Caki2 (cell line): ENCODE measurements at regions not wholly inside any gene's neighbourhood (a gene's known extent, or its start where the extent isn't known, plus 50 kb on each side); places are given as distances from the start of the nearest gene placed in this dataset.

ENCODE experiments used
- DNase-seq: peaks from one replicate; pipeline ENCODE4 v3.0.0-alpha.2; 2015; ENCODE audit warnings: low read depth
- in situ Hi-C: cut with HindIII; loops from 2 replicates; pipeline ENCODE4 v1.10.0; 2016; ENCODE audit warnings: low sequenced_read_pairs, low pct_unique_long_range_greater_than_20kb, mixed read lengths

DNA sequence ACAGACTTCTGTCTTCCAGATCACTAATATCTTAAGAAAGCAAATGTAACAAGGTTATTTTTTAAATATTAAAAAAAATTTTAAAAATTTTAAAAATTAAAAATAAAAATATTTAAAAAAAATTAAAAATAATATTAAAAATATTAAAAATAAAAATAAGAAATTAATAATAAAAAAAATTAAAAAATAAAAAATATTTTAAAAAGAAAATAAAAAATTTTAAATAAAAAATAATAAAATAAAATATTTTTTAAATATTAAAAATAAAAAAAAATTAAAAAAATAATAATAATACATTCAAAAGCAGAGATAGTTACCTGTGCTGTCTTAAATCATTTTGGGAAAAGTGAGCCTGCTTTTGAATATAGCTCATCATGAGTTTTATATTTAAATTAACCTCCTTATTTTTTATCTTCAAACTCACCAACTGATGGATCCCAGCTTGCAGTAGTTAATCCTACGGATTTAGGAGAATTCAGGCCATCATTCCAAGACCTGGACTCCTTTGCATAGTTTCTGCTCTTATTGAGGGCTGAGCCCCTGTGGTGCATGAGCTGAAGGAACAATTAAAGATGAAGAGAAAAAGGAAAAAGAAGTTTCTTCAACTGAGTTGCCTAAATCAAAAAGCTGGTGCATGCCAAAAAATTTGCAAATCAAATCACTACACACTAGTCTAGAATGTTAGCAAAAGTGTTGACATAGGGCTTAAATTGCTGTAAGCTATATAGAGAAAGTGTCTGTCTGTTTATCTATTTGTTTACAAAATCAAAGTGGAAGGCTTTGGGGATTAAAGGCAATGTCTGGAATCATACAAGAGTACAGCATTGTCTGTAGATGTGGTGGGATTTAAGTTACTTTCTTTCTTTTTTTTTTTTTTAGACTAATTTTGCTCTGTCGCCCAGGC lies 50.5 kb upstream of the ZNF438 start:
- in situ Hi-C loops: no loop called here
- no peak for DNase-seq

DNA sequence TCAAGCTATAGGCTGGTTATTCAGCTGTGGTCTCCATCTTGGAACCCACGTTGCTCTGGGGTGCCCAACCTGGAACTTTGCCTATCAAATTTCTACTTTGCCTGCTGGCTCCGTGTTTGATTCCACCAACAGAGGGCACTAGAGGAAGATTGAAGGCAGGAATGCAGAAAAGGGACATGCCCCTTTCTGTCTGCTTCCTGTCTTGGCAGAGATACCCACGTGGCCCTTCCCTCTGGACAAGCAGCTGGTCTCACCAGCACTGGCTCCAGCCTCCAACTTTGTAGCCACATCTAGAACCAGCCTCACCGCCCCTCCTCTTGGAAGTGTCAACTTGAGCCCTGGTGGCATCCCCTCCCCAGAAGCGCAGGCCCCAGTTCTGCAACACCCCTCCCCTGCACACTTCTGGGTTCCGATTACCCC lies 52.1 kb upstream of the ZNF438 start:
- peak; percentile 54 for DNase-seq
- in situ Hi-C loops: no loop called here

GRCh38 chr10:31087011-31087410 lies 55.3 kb upstream of the ZNF438 start:
- DNase-seq: no peak
- in situ Hi-C loops: no loop called here

DNA sequence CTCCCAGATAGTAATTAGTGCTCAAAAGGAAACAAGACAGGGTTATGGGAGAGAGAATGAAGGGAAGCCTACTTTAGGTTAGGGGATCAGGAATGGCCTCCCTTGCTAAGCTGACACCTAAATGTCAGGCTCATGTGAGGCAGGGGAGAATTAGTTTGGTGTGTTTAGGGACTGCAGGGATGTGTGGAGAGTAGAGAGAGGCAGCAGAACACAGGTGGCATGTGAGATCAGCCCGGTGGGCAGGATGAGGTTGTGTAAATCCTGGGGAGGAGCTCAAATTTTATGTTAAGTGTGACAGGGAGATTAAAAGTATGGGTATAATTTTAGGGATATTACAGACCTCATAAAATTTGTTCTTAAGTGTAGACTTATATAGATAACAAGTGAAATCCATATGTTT lies 56.2 kb upstream of the ZNF438 start:
- in situ Hi-C loops: no loop called here
- DNase-seq: no peak

GRCh38 chr10:31090894-31091607 lies 59.4 kb upstream of the ZNF438 start:
- no peak for DNase-seq
- in situ Hi-C loops: no loop called here

GRCh38 chr10:31095677-31096560 lies 64.3 kb upstream of the ZNF438 start:
- DNase-seq: no peak
- in situ Hi-C loops: no loop called here

- in situ Hi-C loops: no loop called here
- DNase-seq: no peak
These were observed 66.4 kb upstream of the ZNF438 start for GRCh38 chr10:31098046-31098445.

DNA sequence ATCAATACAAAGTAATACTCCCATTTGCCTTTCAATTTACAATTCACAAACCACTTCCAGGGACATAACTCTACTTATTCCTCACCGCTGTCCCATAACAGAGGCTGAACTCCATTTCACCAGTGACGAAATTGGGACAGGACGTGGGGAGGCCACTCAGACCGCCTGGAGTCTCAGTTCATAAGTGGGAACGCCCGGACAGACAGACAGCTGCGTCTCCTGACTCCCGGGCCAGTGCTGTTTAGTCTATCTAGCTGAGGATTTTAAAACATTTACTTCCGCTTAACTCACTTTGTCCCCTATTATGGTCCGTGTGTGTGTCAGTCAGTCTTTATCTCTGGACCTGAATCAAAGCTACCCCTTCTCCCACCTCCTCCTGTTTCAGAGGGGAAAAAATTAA lies 67.4 kb upstream of the ZNF438 start:
- DNase-seq: no peak
- in situ Hi-C loops: no loop called here

- in situ Hi-C loops: no loop called here
- peak; percentile 86 for DNase-seq
These were observed 68.0 kb upstream of the ZNF438 start for GRCh38 chr10:31099664-31100063.

- in situ Hi-C loops: no loop called here
- peak; percentile 68 for DNase-seq
These were observed 68.5 kb upstream of the ZNF438 start for GRCh38 chr10:31100115-31100601.

GRCh38 chr10:31100662-31101061 lies 69.0 kb upstream of the ZNF438 start:
- no peak for DNase-seq
- in situ Hi-C loops: no loop called here

- in situ Hi-C loops: no loop called here
- peak; percentile 95 for DNase-seq
These were observed 69.5 kb upstream of the ZNF438 start for GRCh38 chr10:31101123-31101522.

GRCh38 chr10:31102421-31102820 lies 70.8 kb upstream of the ZNF438 start:
- DNase-seq: no peak
- in situ Hi-C loops: no loop called here

- in situ Hi-C loops: no loop called here
- no peak for DNase-seq
These were observed 71.4 kb upstream of the ZNF438 start for GRCh38 chr10:31103112-31103511.

DNA sequence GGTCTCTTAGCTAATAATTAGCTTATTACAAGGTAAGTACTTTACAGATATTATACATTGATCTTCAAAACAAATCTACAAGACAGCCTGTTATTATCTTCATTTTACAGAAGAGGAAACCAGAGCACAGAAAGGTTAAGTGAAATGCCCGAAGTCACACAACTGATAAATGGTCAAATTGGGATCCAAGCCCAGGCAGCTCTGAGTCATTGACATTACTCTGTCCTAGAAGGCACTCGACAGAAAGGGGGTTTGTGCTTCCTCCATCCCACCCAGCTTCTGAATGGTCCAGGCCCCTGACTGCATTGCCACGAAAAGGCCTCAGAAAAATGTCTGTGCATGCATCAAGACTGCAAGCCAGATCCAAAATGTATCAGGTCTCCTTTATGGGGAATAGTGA lies 81.3 kb upstream of the ZNF438 start:
- no peak for DNase-seq
- in situ Hi-C loops: no loop called here

DNA sequence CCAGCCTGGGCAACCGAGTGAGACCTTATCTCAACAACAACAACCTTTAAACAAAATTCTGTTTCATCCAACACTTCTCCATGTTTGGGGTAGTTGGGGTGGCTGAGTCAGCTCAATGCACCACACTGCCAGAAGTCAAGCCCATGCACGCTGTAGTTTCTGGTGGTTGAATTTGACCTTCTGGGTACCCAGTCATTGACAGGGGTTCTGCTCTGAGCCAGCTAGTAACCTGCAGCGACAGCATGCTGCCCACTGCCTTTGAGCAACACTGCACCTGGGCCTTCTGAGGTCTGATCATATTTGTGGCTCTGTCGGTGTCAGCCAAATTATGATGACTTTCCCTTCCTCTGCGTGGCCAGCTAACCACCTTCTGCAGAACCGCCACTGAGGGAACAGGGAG lies 84.6 kb upstream of the ZNF438 start:
- DNase-seq: no peak
- in situ Hi-C loops: no loop called here

- in situ Hi-C loops: no loop called here
- DNase-seq: no peak
These were observed 86.9 kb upstream of the ZNF438 start for GRCh38 chr10:31118556-31118955.

DNA sequence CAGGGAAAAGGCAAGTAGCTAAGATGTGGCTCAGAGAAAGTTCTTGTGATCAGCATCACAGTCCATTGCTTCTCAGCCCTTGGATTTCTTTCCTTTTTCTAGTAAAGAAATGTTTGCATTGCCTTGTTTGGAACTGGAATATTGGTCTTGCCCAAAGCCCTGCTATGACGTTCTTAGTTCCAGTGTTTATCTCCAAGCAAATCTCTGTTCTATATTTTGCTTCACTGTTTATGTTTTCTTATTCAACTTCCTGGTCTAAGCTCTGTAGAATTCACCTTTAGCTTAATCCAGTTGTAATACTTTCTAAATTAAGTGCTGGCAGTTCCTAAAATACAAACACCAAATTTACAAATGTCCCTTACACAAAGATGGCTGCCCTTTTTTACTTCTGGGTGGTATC lies 88.7 kb upstream of the ZNF438 start:
- DNase-seq: no peak
- in situ Hi-C loops: no loop called here
